ENCODE measurements at regions not wholly inside any gene's neighbourhood (a gene's known extent, or its start where the extent isn't known, plus 50 kb on each side); places are given as distances from the start of the nearest gene placed in this dataset.

GRCh38 chr17:62167076-62167475 lies 102.0 kb upstream of the MED13 start:
- DNase-seq (ENCODE audit: low read depth in 1 of 2, low spot score in 1 of 2), result no peak
- Histone ChIP-seq H3K27ac (no peak overlapping the region), H3K4me1 (ENCODE audit: low read depth) (no peaks in the 10 kb centered on the region), H3K9me3 (ENCODE audit: low read depth) (no peaks in the 10 kb centered on the region), H3K36me3 (no peaks in the 10 kb centered on the region), H3K4me3 (no peak overlapping the region), H3K27me3 (no peaks in the 10 kb centered on the region)
- no peak for TF ChIP-seq CTCF (IDR thresholded peaks at IDR 0.05; ENCODE audit: low read depth, low read length)

GRCh38 chr17:62164747-62165722 lies 100.0 kb upstream of the MED13 start:
- Histone ChIP-seq H3K4me1 (ENCODE audit: low read depth) (no peaks in the 10 kb centered on the region), H3K9me3 (ENCODE audit: low read depth) (no peaks in the 10 kb centered on the region), H3K27me3 (no peaks in the 10 kb centered on the region), H3K27ac (no peak overlapping the region), H3K4me3 (no peak overlapping the region), H3K36me3 (no peaks in the 10 kb centered on the region)
- TF ChIP-seq CTCF (IDR thresholded peaks at IDR 0.05; ENCODE audit: low read depth, low read length), result no peak
- no peak for DNase-seq (ENCODE audit: low read depth in 1 of 2, low spot score in 1 of 2)

GRCh38 chr17:62163847-62164246 lies 98.8 kb upstream of the MED13 start:
- no peak overlapping the region for H3K27ac ChIP-seq
- H3K4me3 ChIP-seq, result no peak overlapping the region
- H3K4me1 ChIP-seq (ENCODE audit: low read depth), result no peaks in the 10 kb centered on the region
- no peaks in the 10 kb centered on the region for H3K36me3 ChIP-seq
- DNase-seq (ENCODE audit: low read depth in 1 of 2, low spot score in 1 of 2), result no peak
- H3K9me3 ChIP-seq (ENCODE audit: low read depth), result no peaks in the 10 kb centered on the region
- no peaks in the 10 kb centered on the region for H3K27me3 ChIP-seq
- TF ChIP-seq CTCF (IDR thresholded peaks at IDR 0.05; ENCODE audit: low read depth, low read length), result no peak

GRCh38 chr17:62162898-62163297 lies 97.8 kb upstream of the MED13 start:
- Histone ChIP-seq H3K4me1 (ENCODE audit: low read depth) (no peaks in the 10 kb centered on the region), H3K36me3 (no peaks in the 10 kb centered on the region), H3K27ac (no peak overlapping the region), H3K4me3 (no peak overlapping the region), H3K9me3 (ENCODE audit: low read depth) (no peaks in the 10 kb centered on the region), H3K27me3 (no peaks in the 10 kb centered on the region)
- TF ChIP-seq CTCF (IDR thresholded peaks at IDR 0.05; ENCODE audit: low read depth, low read length), result no peak
- DNase-seq (ENCODE audit: low read depth in 1 of 2, low spot score in 1 of 2), result no peak

GRCh38 chr17:62161405-62162148 lies 96.5 kb upstream of the MED13 start:
- H3K27ac ChIP-seq, result no peak overlapping the region
- no peaks in the 10 kb centered on the region for H3K9me3 ChIP-seq (ENCODE audit: low read depth)
- no peak for DNase-seq (ENCODE audit: low read depth in 1 of 2, low spot score in 1 of 2)
- no peak overlapping the region for H3K4me3 ChIP-seq
- H3K27me3 ChIP-seq, result no peaks in the 10 kb centered on the region
- no peaks in the 10 kb centered on the region for H3K36me3 ChIP-seq
- H3K4me1 ChIP-seq (ENCODE audit: low read depth), result no peaks in the 10 kb centered on the region
- TF ChIP-seq CTCF (IDR thresholded peaks at IDR 0.05; ENCODE audit: low read depth, low read length), result no peak

Measured in cardiac muscle cell (in vitro differentiated cells and primary cell).